ENCODE measurements at regions not wholly inside any gene's neighbourhood (a gene's known extent, or its start where the extent isn't known, plus 50 kb on each side); places are given as distances from the start of the nearest gene placed in this dataset.

- Mint-ChIP-seq H3K27me3 (no peaks in the 10 kb centered on the region), H3K27ac (no peak overlapping the region), H3K4me1 (no peaks in the 10 kb centered on the region), H3K9me3 (no peaks in the 10 kb centered on the region), H3K4me3 (no peak overlapping the region), H3K36me3 (no peaks in the 10 kb centered on the region)
- no peak for ATAC-seq
Measured at GRCh38 chr3:80308637-80309036, 540.8 kb upstream of the ROBO1 start.

- Mint-ChIP-seq H3K27me3 (no peaks in the 10 kb centered on the region), H3K4me1 (no peaks in the 10 kb centered on the region), H3K27ac (no peak overlapping the region), H3K36me3 (no peaks in the 10 kb centered on the region), H3K9me3 (no peaks in the 10 kb centered on the region), H3K4me3 (no peak overlapping the region)
- ATAC-seq = no peak
Measured at GRCh38 chr3:80307844-80308243, 540.0 kb upstream of the ROBO1 start.

GRCh38 chr3:80297720-80298119 is 529.9 kb upstream of the ROBO1 start:
- H3K27me3 Mint-ChIP-seq = no peaks in the 10 kb centered on the region
- H3K9me3 Mint-ChIP-seq = peaks cover 3% of the 10 kb centered on the region
- ATAC-seq = no peak
- no peaks in the 10 kb centered on the region for H3K4me1 Mint-ChIP-seq
- H3K4me3 Mint-ChIP-seq = no peak overlapping the region
- H3K36me3 Mint-ChIP-seq = no peaks in the 10 kb centered on the region
- no peak overlapping the region for H3K27ac Mint-ChIP-seq

- no peaks in the 10 kb centered on the region for H3K36me3 Mint-ChIP-seq
- peaks cover 9% of the 10 kb centered on the region for H3K9me3 Mint-ChIP-seq
- no peaks in the 10 kb centered on the region for H3K27me3 Mint-ChIP-seq
- no peaks in the 10 kb centered on the region for H3K4me1 Mint-ChIP-seq
- H3K27ac Mint-ChIP-seq = no peak overlapping the region
- no peak overlapping the region for H3K4me3 Mint-ChIP-seq
- ATAC-seq = no peak
Measured at GRCh38 chr3:80285388-80285787, 517.6 kb upstream of the ROBO1 start.

GRCh38 chr3:80283783-80284182 is 516.0 kb upstream of the ROBO1 start:
- no peak for ATAC-seq
- Mint-ChIP-seq H3K9me3 (peaks cover 12% of the 10 kb centered on the region), H3K27me3 (no peaks in the 10 kb centered on the region), H3K4me1 (no peaks in the 10 kb centered on the region), H3K4me3 (no peak overlapping the region), H3K36me3 (no peaks in the 10 kb centered on the region), H3K27ac (no peak overlapping the region)

GRCh38 chr3:80278056-80278455 is 510.3 kb upstream of the ROBO1 start:
- no peak for ATAC-seq
- Mint-ChIP-seq H3K4me3 (no peak overlapping the region), H3K27me3 (no peaks in the 10 kb centered on the region), H3K27ac (no peak overlapping the region), H3K9me3 (peaks cover 11% of the 10 kb centered on the region), H3K36me3 (no peaks in the 10 kb centered on the region), H3K4me1 (no peaks in the 10 kb centered on the region)

- no peak for ATAC-seq
- no peak overlapping the region for H3K4me3 Mint-ChIP-seq
- H3K27me3 Mint-ChIP-seq = no peaks in the 10 kb centered on the region
- no peaks in the 10 kb centered on the region for H3K36me3 Mint-ChIP-seq
- no peaks in the 10 kb centered on the region for H3K4me1 Mint-ChIP-seq
- H3K27ac Mint-ChIP-seq = no peak overlapping the region
- peaks cover 5% of the 10 kb centered on the region for H3K9me3 Mint-ChIP-seq
Measured at GRCh38 chr3:80275120-80275519, 507.3 kb upstream of the ROBO1 start.

GRCh38 chr3:80263260-80263659 is 495.5 kb upstream of the ROBO1 start:
- Mint-ChIP-seq H3K9me3 (peaks cover 3% of the 10 kb centered on the region), H3K4me3 (no peak overlapping the region), H3K27me3 (no peaks in the 10 kb centered on the region), H3K27ac (no peak overlapping the region), H3K36me3 (no peaks in the 10 kb centered on the region), H3K4me1 (no peaks in the 10 kb centered on the region)
- no peak for ATAC-seq

- no peak for ATAC-seq
- H3K9me3 Mint-ChIP-seq = peaks cover 6% of the 10 kb centered on the region
- no peaks in the 10 kb centered on the region for H3K4me1 Mint-ChIP-seq
- H3K27ac Mint-ChIP-seq = no peak overlapping the region
- H3K4me3 Mint-ChIP-seq = no peak overlapping the region
- H3K27me3 Mint-ChIP-seq = no peaks in the 10 kb centered on the region
- H3K36me3 Mint-ChIP-seq = no peaks in the 10 kb centered on the region
Measured at GRCh38 chr3:80261082-80261481, 493.3 kb upstream of the ROBO1 start.

- no peak overlapping the region for H3K4me3 Mint-ChIP-seq
- H3K27me3 Mint-ChIP-seq = no peaks in the 10 kb centered on the region
- no peaks in the 10 kb centered on the region for H3K36me3 Mint-ChIP-seq
- no peak for ATAC-seq
- no peak overlapping the region for H3K27ac Mint-ChIP-seq
- H3K9me3 Mint-ChIP-seq = peaks cover 6% of the 10 kb centered on the region
- H3K4me1 Mint-ChIP-seq = no peaks in the 10 kb centered on the region
Measured at GRCh38 chr3:80259736-80260135, 491.9 kb upstream of the ROBO1 start.

- H3K4me1 Mint-ChIP-seq = no peaks in the 10 kb centered on the region
- no peak for ATAC-seq
- H3K9me3 Mint-ChIP-seq = peaks cover 3% of the 10 kb centered on the region
- no peaks in the 10 kb centered on the region for H3K36me3 Mint-ChIP-seq
- no peak overlapping the region for H3K27ac Mint-ChIP-seq
- H3K27me3 Mint-ChIP-seq = no peaks in the 10 kb centered on the region
- H3K4me3 Mint-ChIP-seq = no peak overlapping the region
Measured at GRCh38 chr3:80252113-80252512, 484.3 kb upstream of the ROBO1 start.

- H3K4me3 Mint-ChIP-seq = no peak overlapping the region
- no peak overlapping the region for H3K27ac Mint-ChIP-seq
- no peak for ATAC-seq
- no peaks in the 10 kb centered on the region for H3K4me1 Mint-ChIP-seq
- H3K9me3 Mint-ChIP-seq = peaks cover 3% of the 10 kb centered on the region
- H3K36me3 Mint-ChIP-seq = no peaks in the 10 kb centered on the region
- H3K27me3 Mint-ChIP-seq = no peaks in the 10 kb centered on the region
Measured at GRCh38 chr3:80247766-80248165, 480.0 kb upstream of the ROBO1 start.

- no peak overlapping the region for H3K27ac Mint-ChIP-seq
- ATAC-seq = no peak
- no peaks in the 10 kb centered on the region for H3K27me3 Mint-ChIP-seq
- H3K36me3 Mint-ChIP-seq = no peaks in the 10 kb centered on the region
- peaks cover 3% of the 10 kb centered on the region for H3K9me3 Mint-ChIP-seq
- no peaks in the 10 kb centered on the region for H3K4me1 Mint-ChIP-seq
- H3K4me3 Mint-ChIP-seq = no peak overlapping the region
Measured at GRCh38 chr3:80244390-80244789, 476.6 kb upstream of the ROBO1 start.

GRCh38 chr3:80241791-80242190 is 474.0 kb upstream of the ROBO1 start:
- H3K9me3 Mint-ChIP-seq = no peaks in the 10 kb centered on the region
- ATAC-seq = no peak
- no peaks in the 10 kb centered on the region for H3K27me3 Mint-ChIP-seq
- no peaks in the 10 kb centered on the region for H3K4me1 Mint-ChIP-seq
- no peak overlapping the region for H3K27ac Mint-ChIP-seq
- H3K4me3 Mint-ChIP-seq = no peak overlapping the region
- H3K36me3 Mint-ChIP-seq = no peaks in the 10 kb centered on the region

- no peak for ATAC-seq
- Mint-ChIP-seq H3K27me3 (no peaks in the 10 kb centered on the region), H3K9me3 (no peaks in the 10 kb centered on the region), H3K27ac (no peak overlapping the region), H3K4me3 (no peak overlapping the region), H3K36me3 (no peaks in the 10 kb centered on the region), H3K4me1 (no peaks in the 10 kb centered on the region)
Measured at GRCh38 chr3:80239301-80239700, 471.5 kb upstream of the ROBO1 start.

- H3K36me3 Mint-ChIP-seq = no peaks in the 10 kb centered on the region
- no peaks in the 10 kb centered on the region for H3K27me3 Mint-ChIP-seq
- no peak overlapping the region for H3K4me3 Mint-ChIP-seq
- no peaks in the 10 kb centered on the region for H3K9me3 Mint-ChIP-seq
- no peak for ATAC-seq
- no peaks in the 10 kb centered on the region for H3K4me1 Mint-ChIP-seq
- no peak overlapping the region for H3K27ac Mint-ChIP-seq
Measured at GRCh38 chr3:80238606-80239005, 470.8 kb upstream of the ROBO1 start.

GRCh38 chr3:80238152-80238551 is 470.4 kb upstream of the ROBO1 start:
- ATAC-seq = no peak
- H3K27ac Mint-ChIP-seq = no peak overlapping the region
- no peaks in the 10 kb centered on the region for H3K4me1 Mint-ChIP-seq

More at GRCh38 chr3:80238152-80238551, 470.4 kb upstream of the ROBO1 start:
- no peaks in the 10 kb centered on the region for H3K9me3 Mint-ChIP-seq
- H3K27me3 Mint-ChIP-seq = no peaks in the 10 kb centered on the region
- H3K36me3 Mint-ChIP-seq = no peaks in the 10 kb centered on the region
- H3K4me3 Mint-ChIP-seq = no peak overlapping the region

Measured in stimulated activated memory B cell treated with anti-CD40 and anti-IgM and Interleukin-4, amounts not matched to agents 10 μg/mL and 1 μg/mL and 100 μg/mL, for 72 hours (primary cell).